GM12878 (cell line): ENCODE measurements at regions not wholly inside any gene's neighbourhood (a gene's known extent, or its start where the extent isn't known, plus 50 kb on each side); places are given as distances from the start of the nearest gene placed in this dataset.

ENCODE experiments used
- ATAC-seq: fragments of 200-7000 bp; cut with Tn5 transposase; 3 replicates; pipeline ENCODE4 v1.9.1; 2020; ENCODE audit warnings: mild to moderate bottlenecking, moderate library complexity
- BruUV-seq: library from RNA; stranded (reverse); fragments of 400-500 nt; replicated peaks from 2 replicates; lab custom pipeline; 2021; lab: Mats Ljungman, UMichigan
- CTCF ChIA-PET: fragments of 300-600 bp; sonication (Branson Sonifier 250); formaldehyde crosslinking; extraction: SDS; loops from one replicate; lab custom pipeline; 2021; ENCODE audit warnings: inconsistent platforms; lab: Yijun Ruan, JAX
- POLR2A ChIA-PET: fragments of 350-600 bp; formaldehyde crosslinking; extraction: SDS; loops from one replicate; lab custom pipeline; 2021; ENCODE audit warnings: inconsistent platforms; lab: Charles Lee
- RAD21 ChIA-PET: fragments of 300-600 bp; sonication (Branson Sonifier 250); formaldehyde crosslinking; loops from one replicate; lab custom pipeline; 2023; ENCODE audit warnings: antibody characterized with exemption; ENCODE audit not compliant: unreplicated experiment; lab: Charles Lee
- SMC1A ChIA-PET: fragments of 300-600 bp; sonication (Branson Sonifier 250); formaldehyde crosslinking; loops from one replicate; lab custom pipeline; 2023; ENCODE audit not compliant: unreplicated experiment, uncharacterized antibody; lab: Charles Lee
- DNase-seq: peaks from one replicate; pipeline ENCODE4 v3.0.0-alpha.2; 2011; ENCODE audit warnings: low read depth, low spot score
- FAIRE-seq: peaks from 3 replicates; lab custom pipeline; 2011; peaks lifted over from hg19 to GRCh38; lab: Jason Lieb, UNC
- H2AFZ ChIP-seq: 2 replicates; pipeline ENCODE4 v1.6.0; 2011; ENCODE audit warnings: low read depth, low read length, control low read depth; ENCODE audit not compliant: control insufficient read depth
- H3K27ac ChIP-seq: 2 replicates; pipeline ENCODE4 v1.5.1; 2011; ENCODE audit warnings: control low read depth; ENCODE audit not compliant: control insufficient read depth, insufficient read depth
- H3K27me3 ChIP-seq, 2 experiments: replicated peaks in 1 of 2; 2 replicates each; pipeline versions ENCODE4 v1.6.0 to v1.6.1; 2011; ENCODE audit warnings: low read length in 1 of 2; ENCODE audit not compliant: control insufficient read depth in 2 of 2, insufficient read depth in 2 of 2
- H3K36me3 ChIP-seq, 2 experiments: 2 replicates each; pipeline ENCODE4 v1.5.1; 2011; ENCODE audit warnings: low read length in 1 of 2; ENCODE audit not compliant: control insufficient read depth in 2 of 2, insufficient read depth in 2 of 2
- H3K4me1 ChIP-seq: 2 replicates; pipeline ENCODE4 v1.6.1; 2011; ENCODE audit warnings: mild to moderate bottlenecking, low read length, moderate library complexity, mixed read lengths; ENCODE audit not compliant: control insufficient read depth, insufficient read depth
- H3K4me2 ChIP-seq: 2 replicates; pipeline ENCODE4 v1.6.0; 2011; ENCODE audit warnings: control low read depth; ENCODE audit not compliant: control insufficient read depth, insufficient read depth
- H3K4me3 ChIP-seq: fragments of 200-600 bp; sonication (generic); 2 replicates; pipeline ENCODE4 v1.5.1; 2016
- H3K79me2 ChIP-seq: 2 replicates; pipeline ENCODE4 v1.6.0; 2011; ENCODE audit warnings: low read length; ENCODE audit not compliant: control insufficient read depth, insufficient read depth
- H3K9ac ChIP-seq: 2 replicates; pipeline ENCODE4 v1.8.0; 2011; ENCODE audit warnings: low read length, control low read depth, mixed read lengths; ENCODE audit not compliant: control insufficient read depth, insufficient read depth
- H3K9me3 ChIP-seq: replicated peaks from 3 replicates; pipeline ENCODE4 v1.5.1; 2011; ENCODE audit warnings: mild to moderate bottlenecking, low read length; ENCODE audit not compliant: control insufficient read depth, insufficient read depth
- H4K20me1 ChIP-seq: 2 replicates; pipeline ENCODE4 v1.6.0; 2011; ENCODE audit not compliant: control insufficient read depth, insufficient read depth
- NBN ChIP-seq: fragments of 450-650 bp; IDR thresholded peaks from 2 replicates; pipeline ENCODE4 v1.6.1; 2016
- NFYB ChIP-seq: IDR thresholded peaks from 2 replicates; pipeline ENCODE4 v1.6.1; 2011; ENCODE audit warnings: low read depth, mild to moderate bottlenecking, low read length, improper control_type of control experiment, moderate library complexity; ENCODE audit not compliant: insufficient read depth
- NR2C2 ChIP-seq: IDR thresholded peaks from 2 replicates; pipeline ENCODE4 v1.6.1; 2011; ENCODE audit warnings: borderline replicate concordance, low read depth; ENCODE audit not compliant: control insufficient read depth, insufficient read length
- PRDM15 ChIP-seq: fragments of 450-650 bp; formaldehyde crosslinking; IDR thresholded peaks from 2 replicates; pipeline ENCODE4 v1.4.0; 2020; ENCODE audit warnings: mild to moderate bottlenecking, moderate library complexity
- SMAD1 ChIP-seq: fragments of 450-650 bp; IDR thresholded peaks from 2 replicates; pipeline ENCODE4 v1.6.1; 2018; ENCODE audit warnings: mild to moderate bottlenecking, low read depth; ENCODE audit not compliant: partially characterized antibody
- SMAD5 ChIP-seq: IDR thresholded peaks from 2 replicates; pipeline ENCODE4 v1.6.1; 2016; ENCODE audit warnings: antibody characterized with exemption, low read depth
- SUZ12 ChIP-seq: fragments of 200-600 bp; sonication (generic); IDR thresholded peaks from one replicate; pipeline ENCODE4 v1.6.1; 2018; ENCODE audit warnings: antibody characterized with exemption, mild to moderate bottlenecking; ENCODE audit not compliant: unreplicated experiment
- ZBTB4 ChIP-seq: fragments of 450-650 bp; formaldehyde crosslinking; IDR thresholded peaks from 2 replicates; pipeline ENCODE4 v1.4.0; 2022; ENCODE audit warnings: mild to moderate bottlenecking, moderate library complexity
- WGBS: methylation state at CpG from one replicate; pipeline ENCODE4 v1.1.6; 2016; ENCODE audit warnings: low lambda C conversion rate; ENCODE audit not compliant: insufficient replicate concordance, insufficient coverage; ENCODE audit errors: missing lambda C conversion rate; 5-methylcytosine and 5-hydroxymethylcytosine counted together
- in situ Hi-C: fragments of 300-500 bp; cut with MboI; formaldehyde crosslinking; loops from 9 replicates; pipeline ENCODE4 v1.14.3; 2018; ENCODE audit warnings: mixed read lengths
- intact Hi-C: fragments of 100-400 bp; cut with micrococcal nuclease; formaldehyde crosslinking; loops from one replicate; pipeline ENCODE4 v1.14.2; 2022; ENCODE audit not compliant: unreplicated experiment

- SMC1A ChIA-PET: no interaction called here
- no TSS peak for BruUV-seq
- in situ Hi-C loops: no loop called here
- no peak for DNase-seq
- RAD21 ChIA-PET: no interaction called here
- Histone ChIP-seq H3K27ac (no peak overlapping the region), H3K9me3 (no peaks in the 10 kb centered on the region), H3K4me2 (no peak overlapping the region), H2AFZ (no peak overlapping the region), H3K79me2 (no peaks in the 10 kb centered on the region), H3K36me3 (no peaks in the 10 kb centered on the region), H3K4me1 (no peaks in the 10 kb centered on the region), H3K4me3 (no peak overlapping the region), H3K27me3 (no peaks in the 10 kb centered on the region), H4K20me1 (no peaks in the 10 kb centered on the region), H3K9ac (no peak overlapping the region)
- POLR2A ChIA-PET: no interaction called here
- intact Hi-C loops: no loop called here
- 27% methylated on average over 5 of the region's 5 CpGs for WGBS
- no peak for FAIRE-seq
- TF ChIP-seq PRDM15 (no peak), ZBTB4 (CRISPR knock-in tag) (no peak), SMAD5 (no peak), NR2C2 (no peak), SMAD1 (no peak), NFYB (no peak), SUZ12 (no peak), NBN (no peak)
- no peak for ATAC-seq
- CTCF ChIA-PET: no interaction called here
Measured at GRCh38 chr18:75563150-75563549, 135.6 kb upstream of the SMIM21 start.
